SU-DHL-6 (cell line): ENCODE measurements at regions not wholly inside any gene's neighbourhood (a gene's known extent, or its start where the extent isn't known, plus 50 kb on each side); places are given as distances from the start of the nearest gene placed in this dataset.

Source experiments
- H2AFZ ChIP-seq: fragments of 200-600 bp; sonication (generic); 2 replicates; pipeline ENCODE4 v1.6.1; 2014; ENCODE audit warnings: low read depth, mild to moderate bottlenecking, moderate library complexity, mixed read lengths, antibody characterized with exemption, low read length; ENCODE audit not compliant: severe bottlenecking
- H3F3A ChIP-seq: fragments of 200-600 bp; shearing (Covaris generic); 2 replicates; pipeline ENCODE4 v1.6.0; 2016; ENCODE audit warnings: antibody characterized with exemption, mild to moderate bottlenecking; ENCODE audit not compliant: insufficient read depth
- H3K27ac ChIP-seq: fragments of 200-600 bp; sonication (generic); 2 replicates; pipeline ENCODE4 v1.5.1; 2016; ENCODE audit warnings: low read depth, mild to moderate bottlenecking, low read length, moderate library complexity, mixed read lengths
- H3K27me3 ChIP-seq: fragments of 200-600 bp; sonication (generic), shearing (Covaris generic); 2 replicates; pipeline ENCODE4 v1.6.0; 2014; ENCODE audit warnings: mild to moderate bottlenecking, low read length
- H3K36me3 ChIP-seq: fragments of 200-600 bp; sonication (generic); 2 replicates; pipeline ENCODE4 v1.6.1; 2014; ENCODE audit warnings: mild to moderate bottlenecking, low read length, mixed read lengths
- H3K4me2 ChIP-seq: fragments of 300-600, 200-600 bp; shearing (Covaris generic), sonication (generic); 2 replicates; pipeline ENCODE4 v1.6.0; 2014; ENCODE audit warnings: low read length, low read depth, mild to moderate bottlenecking; ENCODE audit not compliant: poor library complexity, severe bottlenecking
- H3K4me3 ChIP-seq: fragments of 200-600 bp; sonication (generic); 2 replicates; pipeline ENCODE4 v1.5.1; 2014; ENCODE audit warnings: antibody characterized with exemption, low read length, mild to moderate bottlenecking, mixed read lengths; ENCODE audit not compliant: insufficient read depth, poor library complexity, severe bottlenecking
- H3K79me2 ChIP-seq: fragments of 200-600 bp; sonication (generic); 2 replicates; pipeline ENCODE4 v1.6.1; 2014; ENCODE audit warnings: mild to moderate bottlenecking, low read length, moderate library complexity; ENCODE audit not compliant: insufficient read depth
- H3K9ac ChIP-seq: fragments of 200-600 bp; sonication (generic); 2 replicates; pipeline ENCODE4 v1.7.0; 2014; ENCODE audit warnings: mild to moderate bottlenecking, low read length
- H3K9me2 ChIP-seq: fragments of 200-600 bp; sonication (generic); replicated peaks from 2 replicates; pipeline ENCODE4 v1.6.1; 2014; ENCODE audit warnings: low read length; ENCODE audit not compliant: insufficient read depth
- H3K9me3 ChIP-seq: fragments of 200-600 bp; sonication (generic); 2 replicates; pipeline ENCODE4 v1.6.1; 2014; ENCODE audit warnings: low read length, mixed read lengths; ENCODE audit not compliant: insufficient read depth
- H4K20me1 ChIP-seq: fragments of 200-600 bp; sonication (generic); 2 replicates; pipeline ENCODE4 v1.6.1; 2014; ENCODE audit warnings: low read depth, mild to moderate bottlenecking, antibody characterized with exemption, low read length, moderate library complexity, mixed read lengths
- EZH2phosphoT487 ChIP-seq: fragments of 200-600 bp; sonication (generic), shearing (Covaris generic); conservative IDR thresholded peaks from 2 replicates; pipeline ENCODE4 v1.6.1; 2018; ENCODE audit warnings: mild to moderate bottlenecking, antibody characterized with exemption, low read length, moderate library complexity, mixed read lengths
- TF ChIP-seq, protein P1 (sequence below): fragments of 200-600 bp; sonication (generic); IDR thresholded peaks from one replicate; pipeline ENCODE4 v1.5.1; 2017; ENCODE audit warnings: antibody characterized with exemption, mild to moderate bottlenecking, low read length, moderate library complexity; ENCODE audit not compliant: insufficient read depth, poor library complexity, severe bottlenecking

DNA sequence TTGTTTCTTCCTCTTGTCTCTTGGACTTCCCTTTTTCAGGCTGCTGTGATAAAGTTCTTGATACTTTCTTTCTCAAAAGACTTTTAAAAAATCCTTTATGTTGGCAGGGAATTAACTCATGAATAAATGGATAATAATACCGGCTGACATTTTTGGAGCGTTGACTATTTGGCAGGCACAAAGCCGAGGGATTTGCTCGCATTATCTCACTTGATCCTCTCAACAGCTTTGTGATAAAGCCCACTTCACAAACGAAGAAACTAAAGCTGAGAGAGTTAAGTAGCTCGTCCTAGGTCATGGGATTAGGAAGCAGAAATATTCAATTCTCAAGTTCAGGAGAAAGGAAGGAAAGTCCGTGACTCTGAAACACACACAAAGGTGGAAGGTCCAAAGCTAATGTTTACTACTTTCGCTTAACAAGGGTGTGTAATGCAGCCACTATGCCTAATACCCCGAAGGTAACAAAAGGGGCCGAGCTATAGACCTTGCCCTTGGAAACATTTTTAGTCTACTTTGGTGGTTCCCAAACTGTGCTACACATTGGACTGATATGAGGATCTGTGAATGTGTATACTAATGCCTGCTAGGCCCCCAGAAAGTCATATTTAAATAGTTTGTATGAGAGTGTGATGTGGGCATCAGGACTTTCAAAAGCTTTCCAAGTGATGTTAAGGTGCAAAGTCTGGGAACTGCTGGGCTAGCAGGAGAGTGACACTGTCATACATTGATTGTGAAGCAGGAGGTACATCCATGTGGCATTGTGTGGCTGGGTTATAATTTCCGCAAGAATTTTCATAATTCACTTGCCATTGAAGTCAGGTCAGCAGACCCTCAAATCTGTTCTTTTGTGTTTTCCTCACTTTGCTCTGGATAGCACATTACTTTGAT lies 508.4 kb downstream of the PLCL1 start:
- Histone ChIP-seq H3F3A (no peaks in the 10 kb centered on the region), H3K27me3 (no peaks in the 10 kb centered on the region), H2AFZ (no peak overlapping the region), H3K9me2 (no peaks in the 10 kb centered on the region), H3K27ac (no peak overlapping the region), H3K4me3 (no peak overlapping the region), H3K79me2 (no peaks in the 10 kb centered on the region), H3K36me3 (no peaks in the 10 kb centered on the region), H4K20me1 (no peaks in the 10 kb centered on the region), H3K9ac (no peak overlapping the region), H3K9me3 (no peaks in the 10 kb centered on the region), H3K4me2 (no peak overlapping the region)
- TF ChIP-seq, protein P1, sequence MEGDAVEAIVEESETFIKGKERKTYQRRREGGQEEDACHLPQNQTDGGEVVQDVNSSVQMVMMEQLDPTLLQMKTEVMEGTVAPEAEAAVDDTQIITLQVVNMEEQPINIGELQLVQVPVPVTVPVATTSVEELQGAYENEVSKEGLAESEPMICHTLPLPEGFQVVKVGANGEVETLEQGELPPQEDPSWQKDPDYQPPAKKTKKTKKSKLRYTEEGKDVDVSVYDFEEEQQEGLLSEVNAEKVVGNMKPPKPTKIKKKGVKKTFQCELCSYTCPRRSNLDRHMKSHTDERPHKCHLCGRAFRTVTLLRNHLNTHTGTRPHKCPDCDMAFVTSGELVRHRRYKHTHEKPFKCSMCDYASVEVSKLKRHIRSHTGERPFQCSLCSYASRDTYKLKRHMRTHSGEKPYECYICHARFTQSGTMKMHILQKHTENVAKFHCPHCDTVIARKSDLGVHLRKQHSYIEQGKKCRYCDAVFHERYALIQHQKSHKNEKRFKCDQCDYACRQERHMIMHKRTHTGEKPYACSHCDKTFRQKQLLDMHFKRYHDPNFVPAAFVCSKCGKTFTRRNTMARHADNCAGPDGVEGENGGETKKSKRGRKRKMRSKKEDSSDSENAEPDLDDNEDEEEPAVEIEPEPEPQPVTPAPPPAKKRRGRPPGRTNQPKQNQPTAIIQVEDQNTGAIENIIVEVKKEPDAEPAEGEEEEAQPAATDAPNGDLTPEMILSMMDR = no peak
- TF ChIP-seq EZH2phosphoT487 = no peak

- H3K9me3 ChIP-seq = no peaks in the 10 kb centered on the region
- no peak overlapping the region for H3K9ac ChIP-seq
- no peak overlapping the region for H2AFZ ChIP-seq
- no peaks in the 10 kb centered on the region for H3F3A ChIP-seq
- H3K27me3 ChIP-seq = no peaks in the 10 kb centered on the region
- no peaks in the 10 kb centered on the region for H4K20me1 ChIP-seq
- H3K9me2 ChIP-seq = no peaks in the 10 kb centered on the region
- no peaks in the 10 kb centered on the region for H3K79me2 ChIP-seq
- H3K4me3 ChIP-seq = no peak overlapping the region
- no peak overlapping the region for H3K27ac ChIP-seq
- H3K4me2 ChIP-seq = no peak overlapping the region
- TF ChIP-seq, protein P1 = no peak
- no peak for TF ChIP-seq EZH2phosphoT487
- no peaks in the 10 kb centered on the region for H3K36me3 ChIP-seq
Measured at GRCh38 chr2:198311020-198311419, 506.6 kb downstream of the PLCL1 start.

DNA sequence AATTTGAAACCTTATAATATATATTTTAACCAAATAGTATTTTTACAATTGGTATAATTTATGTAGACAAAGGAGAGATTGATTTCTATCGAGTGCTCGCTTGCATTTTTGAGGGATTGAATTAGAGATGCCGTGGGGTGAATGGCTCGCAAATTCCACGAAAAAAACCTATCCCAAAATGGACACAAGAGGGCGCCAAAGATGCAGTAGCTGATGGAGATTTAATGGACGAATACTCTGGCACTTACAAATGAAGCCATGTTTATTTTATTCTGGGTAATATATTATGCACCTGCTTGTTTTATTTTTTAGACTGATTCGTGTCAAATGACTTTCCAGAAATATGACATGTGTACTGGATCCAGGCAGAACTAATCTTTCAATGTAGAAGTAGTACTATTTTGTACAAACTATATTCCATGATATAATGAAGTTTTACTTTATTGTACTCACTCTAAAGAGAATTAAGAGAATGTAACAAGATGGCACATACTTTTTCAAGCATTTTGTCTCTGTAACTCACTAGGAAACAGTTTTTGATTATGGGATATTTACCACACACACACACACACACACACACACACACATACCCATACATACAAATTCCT lies 505.4 kb downstream of the PLCL1 start:
- no peaks in the 10 kb centered on the region for H4K20me1 ChIP-seq
- no peaks in the 10 kb centered on the region for H3K9me3 ChIP-seq
- H3K36me3 ChIP-seq = no peaks in the 10 kb centered on the region
- no peak overlapping the region for H3K4me2 ChIP-seq
- H3F3A ChIP-seq = no peaks in the 10 kb centered on the region
- no peaks in the 10 kb centered on the region for H3K27me3 ChIP-seq
- TF ChIP-seq EZH2phosphoT487 = no peak
- TF ChIP-seq, protein P1 = peak; percentile 67
- H3K9me2 ChIP-seq = no peaks in the 10 kb centered on the region
- H3K4me3 ChIP-seq = no peak overlapping the region
- no peak overlapping the region for H2AFZ ChIP-seq
- no peaks in the 10 kb centered on the region for H3K79me2 ChIP-seq
- no peak overlapping the region for H3K9ac ChIP-seq
- no peak overlapping the region for H3K27ac ChIP-seq
